HepG2 (cell line): ENCODE measurements at regions not wholly inside any gene's neighbourhood (a gene's known extent, or its start where the extent isn't known, plus 50 kb on each side); places are given as distances from the start of the nearest gene placed in this dataset.

ENCODE experiments used
- ATAC-seq: fragments of 200-7000 bp; cut with Tn5 transposase; 3 replicates; pipeline ENCODE4 v1.9.1; 2020; ENCODE audit warnings: mild to moderate bottlenecking, moderate library complexity
- BruUV-seq: library from RNA; stranded (reverse); fragments of 400-500 nt; replicated peaks from 2 replicates; lab custom pipeline; 2021; lab: Mats Ljungman, UMichigan
- CTCF ChIA-PET: fragments of 300-600 bp; formaldehyde crosslinking; extraction: SDS; loops from one replicate; lab custom pipeline; 2021; ENCODE audit warnings: low total read pairs, inconsistent platforms, low intra/inter-chr PET ratio; lab: Yijun Ruan, JAX
- POLR2A ChIA-PET: fragments of 350-600 bp; sonication (Branson Sonifier 250); formaldehyde crosslinking; loops from one replicate; lab custom pipeline; 2020; ENCODE audit warnings: antibody characterized with exemption, inconsistent platforms; lab: Yijun Ruan, JAX
- DNase-seq: peaks from one replicate; pipeline ENCODE4 v3.0.0-alpha.2; 2015; ENCODE audit warnings: low spot score
- FAIRE-seq: peaks from 3 replicates; lab custom pipeline; 2011; peaks lifted over from hg19 to GRCh38; lab: Jason Lieb, UNC
- H2AFZ ChIP-seq: one replicate; pipeline ENCODE4 v1.6.1; 2011; ENCODE audit warnings: low read length, inconsistent platforms
- H3K27ac ChIP-seq: fragments of 300-600 bp; 3 replicates; pipeline ENCODE4 v1.8.0; 2011; ENCODE audit warnings: mixed run types, mild to moderate bottlenecking, mixed read lengths, low read length, inconsistent platforms; ENCODE audit not compliant: insufficient read depth; ENCODE audit errors: extremely low read length
- H3K27me3 ChIP-seq, 2 experiments: fragments of 200-600 bp in 1 of 2; 2 replicates in 1 of 2; 3 replicates in 1 of 2; pipeline versions ENCODE4 v1.6.0 to v1.8.0; 2011; ENCODE audit warnings: low read length in 2 of 2, mild to moderate bottlenecking in 2 of 2, moderate library complexity in 2 of 2, inconsistent platforms in 1 of 2; ENCODE audit not compliant: insufficient read depth in 2 of 2, control insufficient read depth in 1 of 2
- H3K36me3 ChIP-seq, 2 experiments: fragments of 200-600 bp in 1 of 2; replicated peaks in 1 of 2; 2 replicates in 1 of 2; 3 replicates in 1 of 2; pipeline versions ENCODE4 v1.5.1 to v1.8.0; 2011; ENCODE audit warnings: low read length in 2 of 2, inconsistent platforms in 1 of 2; ENCODE audit not compliant: insufficient read depth in 2 of 2, control insufficient read depth in 1 of 2
- H3K4me1 ChIP-seq: 2 replicates; pipeline ENCODE4 v1.5.1; 2012; ENCODE audit warnings: low read length, inconsistent platforms; ENCODE audit not compliant: insufficient read depth
- H3K4me2 ChIP-seq: 2 replicates; pipeline ENCODE4 v1.6.0; 2011; ENCODE audit warnings: low read depth, low read length, inconsistent platforms
- H3K4me3 ChIP-seq, 3 experiments: fragments of 200-600 bp in 1 of 3; sonication (generic), shearing (Covaris generic) in 1 of 3; replicated peaks in 1 of 3; 2 replicates each; pipeline ENCODE4 v1.5.1; 2011 to 2016; ENCODE audit warnings: low read length in 3 of 3, inconsistent platforms in 2 of 3, low read depth in 2 of 3, mild to moderate bottlenecking in 2 of 3, control low read depth in 1 of 3, mixed read lengths in 1 of 3; ENCODE audit not compliant: insufficient read depth in 1 of 3
- H3K79me2 ChIP-seq: one replicate; pipeline ENCODE4 v1.6.1; 2011; ENCODE audit warnings: low read length, inconsistent platforms; ENCODE audit not compliant: insufficient read depth
- H3K9ac ChIP-seq: 2 replicates; pipeline ENCODE4 v1.6.0; 2011; ENCODE audit warnings: mild to moderate bottlenecking, low read depth, low read length, inconsistent platforms; ENCODE audit not compliant: insufficient read depth
- H3K9me3 ChIP-seq: 2 replicates; pipeline ENCODE4 v1.5.1; 2012; ENCODE audit warnings: mild to moderate bottlenecking, low read length
- H4K20me1 ChIP-seq: 2 replicates; pipeline ENCODE4 v1.6.0; 2011; ENCODE audit warnings: inconsistent platforms, mild to moderate bottlenecking, low read length, moderate library complexity; ENCODE audit not compliant: insufficient read depth
- EEA1 ChIP-seq: sonication (generic); formaldehyde crosslinking; IDR thresholded peaks from 2 replicates; pipeline ENCODE4 v1.5.1; 2020; ENCODE audit warnings: mild to moderate bottlenecking, missing genetic modification reagents, borderline replicate concordance
- SNAPC4 ChIP-seq: sonication (generic); formaldehyde crosslinking; IDR thresholded peaks from 2 replicates; pipeline ENCODE4 v1.4.0; 2020; ENCODE audit warnings: mild to moderate bottlenecking, missing genetic modification reagents
- ZNF124 ChIP-seq: sonication (generic); formaldehyde crosslinking; IDR thresholded peaks from 2 replicates; pipeline ENCODE4 v1.4.0; 2020; ENCODE audit warnings: missing genetic modification reagents
- ZNF615 ChIP-seq: sonication (generic); formaldehyde crosslinking; IDR thresholded peaks from 2 replicates; pipeline ENCODE4 v1.5.0; 2020; ENCODE audit warnings: mild to moderate bottlenecking, missing genetic modification reagents, borderline replicate concordance
- ZNF724P ChIP-seq: sonication (generic); formaldehyde crosslinking; IDR thresholded peaks from 2 replicates; pipeline ENCODE4 v1.8.0; 2022; ENCODE audit warnings: missing genetic modification reagents, borderline replicate concordance
- ZSCAN22 ChIP-seq: sonication (generic); formaldehyde crosslinking; IDR thresholded peaks from 2 replicates; pipeline ENCODE4 v1.4.0; 2020; ENCODE audit warnings: mild to moderate bottlenecking, missing genetic modification reagents
- WGBS: methylation state at CpG from one replicate; pipeline ENCODE4 v1.1.6; 2017; ENCODE audit warnings: low lambda C conversion rate; 5-methylcytosine and 5-hydroxymethylcytosine counted together
- in situ Hi-C: cut with HindIII; loops from 2 replicates; pipeline ENCODE4 v1.10.0; 2017; ENCODE audit warnings: low pct_unique_long_range_greater_than_20kb; ENCODE audit not compliant: extremely low pct_ligation_motif_present
- intact Hi-C: fragments of 100-400 bp; cut with micrococcal nuclease; formaldehyde crosslinking; loops from one replicate; pipeline ENCODE4 v1.10.0; 2022; ENCODE audit not compliant: unreplicated experiment
- TF ChIP-seq, protein P1 (sequence below): sonication (generic); formaldehyde crosslinking; IDR thresholded peaks from 2 replicates; pipeline ENCODE4 v1.5.0; 2020; ENCODE audit warnings: mild to moderate bottlenecking, missing genetic modification reagents
- TF ChIP-seq, protein P2 (sequence below): conservative IDR thresholded peaks from 2 replicates; pipeline ENCODE4 v1.6.1; 2018; ENCODE audit warnings: missing genetic modification reagents

- TF ChIP-seq, protein P1, sequence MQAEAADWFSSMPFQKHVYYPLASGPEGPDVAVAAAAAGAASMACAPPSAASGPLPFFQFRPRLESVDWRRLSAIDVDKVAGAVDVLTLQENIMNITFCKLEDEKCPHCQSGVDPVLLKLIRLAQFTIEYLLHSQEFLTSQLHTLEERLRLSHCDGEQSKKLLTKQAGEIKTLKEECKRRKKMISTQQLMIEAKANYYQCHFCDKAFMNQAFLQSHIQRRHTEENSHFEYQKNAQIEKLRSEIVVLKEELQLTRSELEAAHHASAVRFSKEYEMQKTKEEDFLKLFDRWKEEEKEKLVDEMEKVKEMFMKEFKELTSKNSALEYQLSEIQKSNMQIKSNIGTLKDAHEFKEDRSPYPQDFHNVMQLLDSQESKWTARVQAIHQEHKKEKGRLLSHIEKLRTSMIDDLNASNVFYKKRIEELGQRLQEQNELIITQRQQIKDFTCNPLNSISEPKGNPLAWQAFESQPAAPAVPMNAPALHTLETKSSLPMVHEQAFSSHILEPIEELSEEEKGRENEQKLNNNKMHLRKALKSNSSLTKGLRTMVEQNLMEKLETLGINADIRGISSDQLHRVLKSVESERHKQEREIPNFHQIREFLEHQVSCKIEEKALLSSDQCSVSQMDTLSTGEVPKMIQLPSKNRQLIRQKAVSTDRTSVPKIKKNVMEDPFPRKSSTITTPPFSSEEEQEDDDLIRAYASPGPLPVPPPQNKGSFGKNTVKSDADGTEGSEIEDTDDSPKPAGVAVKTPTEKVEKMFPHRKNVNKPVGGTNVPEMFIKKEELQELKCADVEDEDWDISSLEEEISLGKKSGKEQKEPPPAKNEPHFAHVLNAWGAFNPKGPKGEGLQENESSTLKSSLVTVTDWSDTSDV (CRISPR knock-in tag): no peak
Measured at GRCh38 chr2:196247976-196248280, 76.5 kb upstream of the STK17B start (continued).

- no peaks in the 10 kb centered on the region for H4K20me1 ChIP-seq
- POLR2A ChIA-PET: no interaction called here
- 0% methylated on average over 1 of the region's 1 CpG for WGBS
- no peak overlapping the region for H2AFZ ChIP-seq
- no peaks in the 10 kb centered on the region; a peak in 1 of 5 replicates for H3K27me3 ChIP-seq
- TF ChIP-seq ZSCAN22 (CRISPR knock-in tag): no peak
- TF ChIP-seq EEA1: no peak
- TF ChIP-seq ZNF124 (CRISPR knock-in tag): no peak
- TF ChIP-seq SNAPC4 (CRISPR knock-in tag): no peak
- TF ChIP-seq ZNF724P (CRISPR knock-in tag): no peak
- TF ChIP-seq, protein P2, sequence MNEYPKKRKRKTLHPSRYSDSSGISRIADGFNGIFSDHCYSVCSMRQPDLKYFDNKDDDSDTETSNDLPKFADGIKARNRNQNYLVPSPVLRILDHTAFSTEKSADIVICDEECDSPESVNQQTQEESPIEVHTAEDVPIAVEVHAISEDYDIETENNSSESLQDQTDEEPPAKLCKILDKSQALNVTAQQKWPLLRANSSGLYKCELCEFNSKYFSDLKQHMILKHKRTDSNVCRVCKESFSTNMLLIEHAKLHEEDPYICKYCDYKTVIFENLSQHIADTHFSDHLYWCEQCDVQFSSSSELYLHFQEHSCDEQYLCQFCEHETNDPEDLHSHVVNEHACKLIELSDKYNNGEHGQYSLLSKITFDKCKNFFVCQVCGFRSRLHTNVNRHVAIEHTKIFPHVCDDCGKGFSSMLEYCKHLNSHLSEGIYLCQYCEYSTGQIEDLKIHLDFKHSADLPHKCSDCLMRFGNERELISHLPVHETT (CRISPR knock-in tag): no peak
- TF ChIP-seq ZNF615 (CRISPR knock-in tag): no peak
- H3K27ac ChIP-seq: no peak overlapping the region
- no peak overlapping the region for H3K4me3 ChIP-seq
- no peak overlapping the region for H3K4me2 ChIP-seq
- no peak overlapping the region for H3K9ac ChIP-seq
- FAIRE-seq: no peak
- no peaks in the 10 kb centered on the region for H3K9me3 ChIP-seq
- intact Hi-C loops: no loop called here
- no peaks in the 10 kb centered on the region for H3K36me3 ChIP-seq
- no peak for DNase-seq
- CTCF ChIA-PET: no interaction called here
- no TSS peak for BruUV-seq
- no peaks in the 10 kb centered on the region for H3K79me2 ChIP-seq
- ATAC-seq: no peak
- no peaks in the 10 kb centered on the region for H3K4me1 ChIP-seq
- in situ Hi-C loops: no loop called here
Measured at GRCh38 chr2:196248467-196249094, 77.2 kb upstream of the STK17B start.
